Activated naive CD4-positive, alpha-beta T cell treated with anti-CD3 and anti-CD28 coated beads, Interleukin-2, amount 50 U/mL, for 24 hours (primary cell): ENCODE measurements at regions not wholly inside any gene's neighbourhood (a gene's known extent, or its start where the extent isn't known, plus 50 kb on each side); places are given as distances from the start of the nearest gene placed in this dataset.
"Not testable (repeated sequence)": the region's sequence is repeated elsewhere in the genome, so short reads cannot be mapped to it uniquely, and the experiment has no call there.

Source experiments
- H3K27ac Mint-ChIP-seq: one replicate; pipeline ENCODE4 v1.8.0; 2021; ENCODE audit warnings: mild to moderate bottlenecking, mixed read lengths
- H3K27me3 Mint-ChIP-seq: one replicate; pipeline ENCODE4 v1.8.0; 2021; ENCODE audit warnings: mixed read lengths
- H3K36me3 Mint-ChIP-seq: one replicate; pipeline ENCODE4 v1.8.0; 2021; ENCODE audit warnings: mixed read lengths
- H3K4me1 Mint-ChIP-seq: one replicate; pipeline ENCODE4 v1.8.0; 2021; ENCODE audit warnings: mixed read lengths
- H3K4me3 Mint-ChIP-seq: one replicate; pipeline ENCODE4 v1.8.0; 2021; ENCODE audit warnings: mild to moderate bottlenecking, mixed read lengths
- H3K9me3 Mint-ChIP-seq: one replicate; pipeline ENCODE4 v1.8.0; 2021; ENCODE audit warnings: mixed read lengths

- H3K27me3 Mint-ChIP-seq: peaks cover 21% of the 10 kb centered on the region
- no peaks in the 10 kb centered on the region for H3K9me3 Mint-ChIP-seq
- no peak overlapping the region for H3K27ac Mint-ChIP-seq
- no peaks in the 10 kb centered on the region for H3K4me1 Mint-ChIP-seq
- no peak overlapping the region for H3K4me3 Mint-ChIP-seq
- no peaks in the 10 kb centered on the region for H3K36me3 Mint-ChIP-seq
Observed at GRCh38 chr20:58033026-58033536, 195.4 kb downstream of the ANKRD60 start.

GRCh38 chr20:58032599-58032998 lies 195.9 kb downstream of the ANKRD60 start:
- no peaks in the 10 kb centered on the region for H3K4me1 Mint-ChIP-seq
- H3K27ac Mint-ChIP-seq: no peak overlapping the region
- H3K4me3 Mint-ChIP-seq: no peak overlapping the region
- H3K9me3 Mint-ChIP-seq: no peaks in the 10 kb centered on the region
- H3K27me3 Mint-ChIP-seq: peaks cover 21% of the 10 kb centered on the region
- no peaks in the 10 kb centered on the region for H3K36me3 Mint-ChIP-seq

GRCh38 chr20:58031350-58031749 lies 197.1 kb downstream of the ANKRD60 start:
- not testable (repeated sequence) for H3K27ac Mint-ChIP-seq, H3K4me3 Mint-ChIP-seq, H3K4me1 Mint-ChIP-seq, H3K9me3 Mint-ChIP-seq, H3K36me3 Mint-ChIP-seq
- H3K27me3 Mint-ChIP-seq: peaks cover 20% of the 10 kb centered on the region

- H3K36me3 Mint-ChIP-seq: no peaks in the 10 kb centered on the region
Observed at GRCh38 chr20:58028123-58028522, 200.3 kb downstream of the ANKRD60 start.

GRCh38 chr20:58026361-58026760 lies 202.1 kb downstream of the ANKRD60 start:
- Mint-ChIP-seq H3K36me3 (no peaks in the 10 kb centered on the region), H3K27ac (no peak overlapping the region), H3K4me3 (no peak overlapping the region), H3K9me3 (no peaks in the 10 kb centered on the region), H3K4me1 (no peaks in the 10 kb centered on the region), H3K27me3 (peaks cover 15% of the 10 kb centered on the region)

More at GRCh38 chr20:58028123-58028522, 200.3 kb downstream of the ANKRD60 start:
- H3K27ac Mint-ChIP-seq: no peak overlapping the region
- H3K9me3 Mint-ChIP-seq: no peaks in the 10 kb centered on the region
- H3K4me1 Mint-ChIP-seq: no peaks in the 10 kb centered on the region
- peaks cover 17% of the 10 kb centered on the region for H3K27me3 Mint-ChIP-seq
- no peak overlapping the region for H3K4me3 Mint-ChIP-seq

DNA sequence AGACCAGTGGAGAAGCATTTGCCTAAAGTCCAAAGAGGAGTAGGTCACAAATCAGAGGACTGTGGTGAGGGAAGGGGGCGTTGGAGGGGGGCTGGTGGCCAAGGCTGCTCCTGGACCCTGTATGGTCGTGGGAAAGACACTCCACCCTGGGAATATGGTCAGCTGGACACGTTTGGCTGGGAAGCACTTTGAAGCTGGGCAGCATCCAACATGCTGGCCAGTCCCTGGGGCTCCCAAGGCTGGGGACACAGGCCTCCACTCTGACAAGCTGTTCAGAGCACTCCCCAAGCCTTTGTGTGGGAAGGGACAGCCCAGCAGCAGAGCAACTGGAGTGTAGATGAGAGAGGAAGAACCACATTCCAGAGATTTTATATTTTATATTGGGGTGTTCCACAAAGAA lies 203.2 kb downstream of the ANKRD60 start:
- H3K36me3 Mint-ChIP-seq: no peaks in the 10 kb centered on the region
- no peak overlapping the region for H3K4me3 Mint-ChIP-seq
- no peaks in the 10 kb centered on the region for H3K4me1 Mint-ChIP-seq
- no peak overlapping the region for H3K27ac Mint-ChIP-seq
- H3K27me3 Mint-ChIP-seq: peaks cover 15% of the 10 kb centered on the region
- H3K9me3 Mint-ChIP-seq: no peaks in the 10 kb centered on the region

DNA sequence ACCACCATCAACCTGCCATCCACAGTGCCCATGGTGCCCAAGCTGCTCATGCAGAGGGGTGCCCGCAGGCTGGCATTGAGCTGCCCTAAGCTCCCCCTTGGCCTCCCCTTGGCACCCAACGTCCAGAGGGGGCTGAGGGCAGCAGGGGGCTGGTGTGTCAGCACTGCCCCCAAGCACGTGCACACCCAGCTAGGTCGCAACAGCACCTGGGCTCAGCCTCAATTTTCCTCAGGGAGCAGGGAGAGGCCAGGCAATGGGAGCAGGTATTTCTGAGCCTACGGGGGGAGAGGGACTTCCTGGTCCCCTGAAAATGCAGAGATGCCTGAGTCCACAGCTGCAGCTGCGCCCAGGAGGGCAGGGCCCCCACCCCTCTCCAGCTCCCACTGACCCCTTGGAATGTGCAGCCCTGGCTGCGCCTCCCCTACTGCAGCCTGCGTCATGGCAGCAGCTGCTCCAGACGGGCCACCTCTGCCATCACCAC lies 204.2 kb downstream of the ANKRD60 start:
- Mint-ChIP-seq H3K27ac (no peak overlapping the region), H3K36me3 (no peaks in the 10 kb centered on the region), H3K4me3 (no peak overlapping the region), H3K4me1 (no peaks in the 10 kb centered on the region), H3K27me3 (peaks cover 12% of the 10 kb centered on the region), H3K9me3 (no peaks in the 10 kb centered on the region)

- H3K36me3 Mint-ChIP-seq: no peaks in the 10 kb centered on the region
- peaks cover 9% of the 10 kb centered on the region for H3K27me3 Mint-ChIP-seq
- H3K4me1 Mint-ChIP-seq: no peaks in the 10 kb centered on the region
- no peak overlapping the region for H3K4me3 Mint-ChIP-seq
- H3K9me3 Mint-ChIP-seq: no peaks in the 10 kb centered on the region
- no peak overlapping the region for H3K27ac Mint-ChIP-seq
Observed at GRCh38 chr20:58023781-58024180, 204.7 kb downstream of the ANKRD60 start.

- Mint-ChIP-seq H3K36me3 (no peaks in the 10 kb centered on the region), H3K27ac (no peak overlapping the region), H3K4me3 (no peak overlapping the region), H3K4me1 (no peaks in the 10 kb centered on the region), H3K27me3 (peaks cover 6% of the 10 kb centered on the region), H3K9me3 (no peaks in the 10 kb centered on the region)
Observed at GRCh38 chr20:58023346-58023745, 205.1 kb downstream of the ANKRD60 start.

- H3K4me3 Mint-ChIP-seq: no peak overlapping the region
- no peaks in the 10 kb centered on the region for H3K9me3 Mint-ChIP-seq
- peaks cover 4% of the 10 kb centered on the region for H3K27me3 Mint-ChIP-seq
- no peaks in the 10 kb centered on the region for H3K36me3 Mint-ChIP-seq
- H3K4me1 Mint-ChIP-seq: no peaks in the 10 kb centered on the region
- H3K27ac Mint-ChIP-seq: no peak overlapping the region
Observed at GRCh38 chr20:58022711-58023110, 205.7 kb downstream of the ANKRD60 start.

DNA sequence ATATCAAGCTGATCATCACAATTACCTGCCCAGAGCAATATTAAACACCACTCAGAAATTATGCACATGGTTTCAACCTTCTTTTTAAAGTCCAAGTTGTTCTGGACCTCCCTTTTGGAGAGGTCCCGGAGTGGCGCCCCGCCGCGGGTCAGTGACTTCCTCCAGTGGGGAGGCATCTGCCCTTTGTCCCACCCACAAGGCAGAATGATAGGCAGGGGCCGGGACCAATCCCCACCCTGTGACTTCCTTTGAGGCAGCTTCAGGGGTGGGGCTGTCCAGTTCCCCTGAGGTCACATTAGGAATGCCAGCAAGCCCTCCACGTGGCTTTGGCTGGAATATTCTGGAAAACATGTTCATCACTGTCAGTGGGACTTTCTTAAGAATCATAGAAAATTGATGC lies 207.0 kb downstream of the ANKRD60 start:
- Mint-ChIP-seq H3K4me1 (no peaks in the 10 kb centered on the region), H3K9me3 (no peaks in the 10 kb centered on the region), H3K27me3 (peaks cover 5% of the 10 kb centered on the region), H3K4me3 (no peak overlapping the region), H3K36me3 (no peaks in the 10 kb centered on the region), H3K27ac (no peak overlapping the region)

DNA sequence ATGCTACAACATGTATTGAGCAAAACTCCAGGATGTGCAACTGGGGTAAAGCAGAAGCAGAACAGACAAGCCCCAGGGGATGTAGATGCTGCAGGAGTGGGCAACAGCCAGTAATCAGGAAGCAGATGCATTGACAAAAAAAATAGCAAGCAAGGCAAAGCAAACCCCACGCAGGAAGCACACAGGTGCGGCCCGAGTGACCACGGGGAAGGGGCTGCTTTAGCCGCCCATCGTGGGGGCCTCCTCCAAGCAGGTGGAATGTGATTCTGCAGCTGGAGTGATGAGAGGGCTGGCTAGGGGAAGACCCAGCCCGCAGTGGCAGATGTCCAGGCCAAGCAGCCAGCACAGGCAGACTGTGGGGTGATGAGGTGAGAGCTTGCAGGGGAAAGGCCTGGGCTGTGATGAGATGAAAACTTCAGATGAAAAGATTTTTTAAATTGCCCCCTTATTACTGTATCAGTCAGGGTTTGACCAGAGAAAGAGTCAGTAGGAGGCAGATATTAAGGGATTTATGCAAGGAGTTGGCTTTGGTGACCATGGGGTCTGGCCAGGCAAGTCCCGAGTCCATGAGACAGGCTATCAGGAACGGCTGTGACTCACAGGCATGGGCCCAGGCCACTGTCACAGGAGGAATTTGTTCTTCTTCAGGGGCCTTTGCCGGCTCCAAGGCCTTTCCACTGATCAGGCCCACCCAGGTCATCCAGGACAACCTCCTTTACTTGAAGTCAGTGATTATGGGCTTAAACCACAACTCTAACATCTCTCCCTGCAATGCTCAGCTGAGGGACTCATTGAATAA lies 207.6 kb downstream of the ANKRD60 start:
- Mint-ChIP-seq H3K4me1 (no peaks in the 10 kb centered on the region), H3K27me3 (peaks cover 5% of the 10 kb centered on the region), H3K4me3 (no peak overlapping the region), H3K9me3 (no peaks in the 10 kb centered on the region), H3K36me3 (no peaks in the 10 kb centered on the region), H3K27ac (no peak overlapping the region)

- Mint-ChIP-seq H3K27me3 (peaks cover 5% of the 10 kb centered on the region), H3K36me3 (no peaks in the 10 kb centered on the region), H3K4me1 (peaks cover under 1% of the 10 kb centered on the region), H3K9me3 (no peaks in the 10 kb centered on the region), H3K27ac (no peak overlapping the region), H3K4me3 (no peak overlapping the region)
Observed at GRCh38 chr20:58019850-58020625, 208.4 kb downstream of the ANKRD60 start.

- Mint-ChIP-seq H3K36me3 (no peaks in the 10 kb centered on the region), H3K27me3 (peaks cover 3% of the 10 kb centered on the region), H3K27ac (no peak overlapping the region), H3K9me3 (no peaks in the 10 kb centered on the region), H3K4me1 (peaks cover 8% of the 10 kb centered on the region), H3K4me3 (no peak overlapping the region)
Observed at GRCh38 chr20:58019027-58019849, 209.2 kb downstream of the ANKRD60 start.

GRCh38 chr20:58018590-58018989 lies 209.9 kb downstream of the ANKRD60 start:
- no peak overlapping the region for H3K4me3 Mint-ChIP-seq
- peaks cover 3% of the 10 kb centered on the region for H3K27me3 Mint-ChIP-seq
- H3K36me3 Mint-ChIP-seq: no peaks in the 10 kb centered on the region
- H3K9me3 Mint-ChIP-seq: no peaks in the 10 kb centered on the region
- H3K27ac Mint-ChIP-seq: no peak overlapping the region
- peaks cover 11% of the 10 kb centered on the region for H3K4me1 Mint-ChIP-seq
